Endothelial cell of umbilical vein (primary cell): ENCODE measurements at regions not wholly inside any gene's neighbourhood (a gene's known extent, or its start where the extent isn't known, plus 50 kb on each side); places are given as distances from the start of the nearest gene placed in this dataset.

Experiments
- BruUV-seq: library from RNA; stranded (reverse); fragments of 400-500 nt; replicated peaks from 2 replicates; lab custom pipeline; 2021; lab: Mats Ljungman, UMichigan
- CTCF ChIA-PET: fragments of 300-600, 350-600 bp; sonication (Branson Sonifier 250); formaldehyde crosslinking; loops from one replicate; lab custom pipeline; 2021; ENCODE audit warnings: antibody characterized with exemption, inconsistent platforms; lab: Charles Lee
- POLR2A ChIA-PET: fragments of 300-600, 350-600 bp; sonication (Branson Sonifier 250); formaldehyde crosslinking; loops from one replicate; lab custom pipeline; 2021; ENCODE audit warnings: antibody characterized with exemption, inconsistent platforms; lab: Charles Lee
- DNase-seq: peaks from one replicate; pipeline ENCODE4 v3.0.0-alpha.2; 2011; ENCODE audit warnings: low read depth, low spot score
- FAIRE-seq: peaks from 2 replicates; lab custom pipeline; 2011; peaks lifted over from hg19 to GRCh38; lab: Jason Lieb, UNC
- H2AFZ ChIP-seq: 2 replicates; pipeline ENCODE4 v1.6.0; 2012; ENCODE audit warnings: low read depth, low read length, control low read depth, inconsistent platforms
- H3K27ac ChIP-seq: 2 replicates; pipeline ENCODE4 v1.5.1; 2011; ENCODE audit warnings: low read depth, mild to moderate bottlenecking, control low read depth, low read length, moderate library complexity; ENCODE audit not compliant: insufficient read depth
- H3K27me3 ChIP-seq, 2 experiments: 2 replicates each; pipeline versions ENCODE4 v1.6.0 to v1.6.1; 2011; ENCODE audit warnings: low read length in 2 of 2, mixed read lengths in 1 of 2; ENCODE audit not compliant: control insufficient read depth in 2 of 2, insufficient read depth in 2 of 2
- H3K36me3 ChIP-seq, 2 experiments: 2 replicates in 1 of 2; 3 replicates in 1 of 2; pipeline ENCODE4 v1.5.1; 2011; ENCODE audit warnings: low read length in 2 of 2, mild to moderate bottlenecking in 1 of 2, moderate library complexity in 1 of 2; ENCODE audit not compliant: control insufficient read depth in 2 of 2, insufficient read depth in 2 of 2; ENCODE audit errors: extremely low read depth in 1 of 2
- H3K4me1 ChIP-seq: 3 replicates; pipeline ENCODE4 v1.5.1; 2011; ENCODE audit warnings: mild to moderate bottlenecking, low read length; ENCODE audit not compliant: control insufficient read depth, insufficient read depth; ENCODE audit errors: extremely low read depth
- H3K4me2 ChIP-seq: 2 replicates; pipeline ENCODE4 v1.6.1; 2011; ENCODE audit warnings: low read length, control low read depth, mixed read lengths; ENCODE audit not compliant: insufficient read depth
- H3K4me3 ChIP-seq, 3 experiments: fragments of 200-600 bp in 1 of 3; sonication (generic), shearing (Covaris generic) in 1 of 3; replicated peaks in 1 of 3; 2 replicates each; pipeline ENCODE4 v1.5.1; 2011 to 2016; ENCODE audit warnings: control low read depth in 3 of 3, low read length in 3 of 3, mild to moderate bottlenecking in 2 of 3, inconsistent platforms in 1 of 3, low read depth in 1 of 3, moderate library complexity in 1 of 3; ENCODE audit not compliant: insufficient read depth in 1 of 3
- H3K79me2 ChIP-seq: 2 replicates; pipeline ENCODE4 v1.6.0; 2012; ENCODE audit warnings: low read length, inconsistent platforms; ENCODE audit not compliant: control insufficient read depth, insufficient read depth
- H3K9ac ChIP-seq: replicated peaks from 2 replicates; pipeline ENCODE3; 2011; ENCODE audit warnings: low read length, control low read depth; ENCODE audit not compliant: insufficient read depth; ENCODE audit errors: extremely low read depth
- H3K9me1 ChIP-seq: replicated peaks from 3 replicates; pipeline ENCODE4 v1.6.0; 2011; ENCODE audit warnings: mild to moderate bottlenecking, low read length; ENCODE audit not compliant: control insufficient read depth, insufficient read depth; ENCODE audit errors: extremely low read depth
- H3K9me3 ChIP-seq: replicated peaks from 2 replicates; pipeline ENCODE4 v1.5.1; 2012; ENCODE audit warnings: low read length, inconsistent platforms; ENCODE audit not compliant: control insufficient read depth, insufficient read depth
- H4K20me1 ChIP-seq: replicated peaks from 2 replicates; pipeline ENCODE3; 2011; ENCODE audit warnings: mild to moderate bottlenecking, low read length; ENCODE audit not compliant: control insufficient read depth, insufficient read depth; ENCODE audit errors: extremely low read depth
- CTCF ChIP-seq, 2 donors: IDR thresholded peaks; 1 replicate in 1 of 2; 2 replicates in 1 of 2; pipeline ENCODE4 v1.5.1; 2011; ENCODE audit warnings: low read length in 2 of 2, mild to moderate bottlenecking in 2 of 2, moderate library complexity in 2 of 2, control low read depth in 1 of 2, inconsistent platforms in 1 of 2, low read depth in 1 of 2; ENCODE audit not compliant: insufficient read depth in 1 of 2; ENCODE audit errors: extremely low read depth in 1 of 2
- EZH2 ChIP-seq: IDR thresholded peaks from 2 replicates; pipeline ENCODE4 v1.6.1; 2012; ENCODE audit warnings: borderline replicate concordance, low read depth, mild to moderate bottlenecking, moderate library complexity, low read length, inconsistent platforms; ENCODE audit not compliant: severe bottlenecking
- FOS ChIP-seq: IDR thresholded peaks from 2 replicates; pipeline ENCODE4 v1.6.1; 2011; ENCODE audit warnings: mild to moderate bottlenecking, low read length, moderate library complexity, borderline replicate concordance; ENCODE audit not compliant: insufficient read depth
- GATA2 ChIP-seq: IDR thresholded peaks from 2 replicates; pipeline ENCODE4 v1.7.0; 2011; ENCODE audit warnings: low read depth, mild to moderate bottlenecking, moderate library complexity, mixed read lengths, low read length; ENCODE audit not compliant: insufficient read length, insufficient read depth
- JUN ChIP-seq: IDR thresholded peaks from 2 replicates; pipeline ENCODE4 v1.6.1; 2011; ENCODE audit warnings: borderline replicate concordance, low read depth; ENCODE audit not compliant: insufficient read length, insufficient read depth
- MAX ChIP-seq: IDR thresholded peaks from 2 replicates; pipeline ENCODE4 v1.6.1; 2011; ENCODE audit not compliant: insufficient read depth, insufficient read length
- MYC ChIP-seq: IDR thresholded peaks from one replicate; pipeline ENCODE4 v1.6.1; 2011; ENCODE audit warnings: mild to moderate bottlenecking, low read depth, low read length
- POLR2A ChIP-seq: IDR thresholded peaks from 2 replicates; pipeline ENCODE4 v1.6.1; 2012; ENCODE audit warnings: low read depth, mild to moderate bottlenecking, control low read depth, low read length
- POLR2AphosphoS5 ChIP-seq: IDR thresholded peaks from 2 replicates; pipeline ENCODE4 v1.6.1; 2012; ENCODE audit warnings: low read depth, mild to moderate bottlenecking, control low read depth, low read length, moderate library complexity; ENCODE audit not compliant: insufficient read depth
- dilution Hi-C: fragments of 300-500 bp; cut with MboI; formaldehyde crosslinking; loops from one replicate; pipeline ENCODE4 v1.15.0; 2019; ENCODE audit warnings: low sequenced_read_pairs; ENCODE audit not compliant: extremely low pct_ligation_motif_present
- intact Hi-C: fragments of 100-400 bp; cut with micrococcal nuclease; formaldehyde crosslinking; loops from one replicate; pipeline ENCODE4 v1.10.0; 2022

- Histone ChIP-seq H3K36me3 (no peaks in the 10 kb centered on the region), H3K4me1 (no peaks in the 10 kb centered on the region), H3K9me1 (no peaks in the 10 kb centered on the region), H3K27ac (no peak overlapping the region), H3K27me3 (no peaks in the 10 kb centered on the region), H3K4me3 (no peak overlapping the region), H3K4me2 (no peak overlapping the region), H3K9me3 (no peaks in the 10 kb centered on the region), H2AFZ (no peak overlapping the region), H3K9ac (no peak overlapping the region), H4K20me1 (no peaks in the 10 kb centered on the region), H3K79me2 (no peaks in the 10 kb centered on the region)
- FAIRE-seq, result no peak
- CTCF ChIA-PET, result no interaction called here
- intact Hi-C loops (no loop called here), dilution Hi-C loops (no loop called here)
- DNase-seq, result no peak
- no TSS peak for BruUV-seq
- POLR2A ChIA-PET, result no interaction called here
- TF ChIP-seq MAX (no peak), POLR2A (no peak)
Measured at GRCh38 chr6:140434761-140435160, 1060.3 kb upstream of the CITED2 start.

- Histone ChIP-seq H2AFZ (no peak overlapping the region), H3K9ac (no peak overlapping the region), H3K9me3 (no peaks in the 10 kb centered on the region), H3K4me3 (no peak overlapping the region), H3K9me1 (no peaks in the 10 kb centered on the region), H3K4me2 (no peak overlapping the region), H3K79me2 (no peaks in the 10 kb centered on the region), H4K20me1 (no peaks in the 10 kb centered on the region), H3K27ac (no peak overlapping the region), H3K27me3 (no peaks in the 10 kb centered on the region), H3K36me3 (no peaks in the 10 kb centered on the region), H3K4me1 (no peaks in the 10 kb centered on the region)
- intact Hi-C loops, result no loop called here
- ChIA-PET CTCF (no interaction called here), POLR2A (no interaction called here)
- DNase-seq (no peak), FAIRE-seq (no peak)
- no TSS peak for BruUV-seq
- TF ChIP-seq POLR2A, result no peak
- TF ChIP-seq MYC, result no peak
- TF ChIP-seq CTCF (IDR thresholded peaks at IDR 0.05; ENCODE audit: extremely low read depth in 1 of 2, insufficient read depth in 1 of 2, low read depth in 1 of 2, low read length in 2 of 2), result no peak
- TF ChIP-seq POLR2AphosphoS5, result no peak
- TF ChIP-seq MAX, result no peak
- TF ChIP-seq EZH2, result no peak
- no peak for TF ChIP-seq JUN
- no peak for TF ChIP-seq FOS
- no peak for TF ChIP-seq GATA2
- dilution Hi-C loops, result no loop called here
Measured at GRCh38 chr6:140433072-140433471, 1058.6 kb upstream of the CITED2 start.
